Glutamatergic neuron (in vitro differentiated cells): ENCODE measurements at regions not wholly inside any gene's neighbourhood (a gene's known extent, or its start where the extent isn't known, plus 50 kb on each side); places are given as distances from the start of the nearest gene placed in this dataset.

ENCODE experiments used
- DNase-seq: peaks from one replicate; pipeline ENCODE4 v3.0.0; 2022
- H3K27ac Mint-ChIP-seq: one replicate; pipeline ENCODE4 v1.8.0; 2020; ENCODE audit warnings: mild to moderate bottlenecking, mixed read lengths, inconsistent platforms; ENCODE audit not compliant: unreplicated experiment
- H3K27me3 Mint-ChIP-seq: one replicate; pipeline ENCODE4 v1.8.0; 2020; ENCODE audit warnings: mild to moderate bottlenecking, moderate library complexity, mixed read lengths, inconsistent platforms; ENCODE audit not compliant: unreplicated experiment
- H3K36me3 Mint-ChIP-seq: one replicate; pipeline ENCODE4 v1.8.0; 2020; ENCODE audit warnings: mild to moderate bottlenecking, mixed read lengths, inconsistent platforms; ENCODE audit not compliant: unreplicated experiment
- H3K4me1 Mint-ChIP-seq: one replicate; pipeline ENCODE4 v1.8.0; 2020; ENCODE audit warnings: mild to moderate bottlenecking, low read depth, mixed read lengths, inconsistent platforms; ENCODE audit not compliant: unreplicated experiment
- H3K4me3 Mint-ChIP-seq: one replicate; pipeline ENCODE4 v1.8.0; 2020; ENCODE audit warnings: mild to moderate bottlenecking, mixed read lengths, inconsistent platforms; ENCODE audit not compliant: unreplicated experiment
- H3K9me3 Mint-ChIP-seq: one replicate; pipeline ENCODE4 v1.8.0; 2020; ENCODE audit warnings: mild to moderate bottlenecking, moderate library complexity, mixed read lengths, inconsistent platforms; ENCODE audit not compliant: unreplicated experiment
- CTCF ChIP-seq: fragments of 200-600 bp; sonication (generic); IDR thresholded peaks from one replicate; pipeline ENCODE4 v1.5.0; 2021; ENCODE audit not compliant: partially characterized antibody, unreplicated experiment

DNA sequence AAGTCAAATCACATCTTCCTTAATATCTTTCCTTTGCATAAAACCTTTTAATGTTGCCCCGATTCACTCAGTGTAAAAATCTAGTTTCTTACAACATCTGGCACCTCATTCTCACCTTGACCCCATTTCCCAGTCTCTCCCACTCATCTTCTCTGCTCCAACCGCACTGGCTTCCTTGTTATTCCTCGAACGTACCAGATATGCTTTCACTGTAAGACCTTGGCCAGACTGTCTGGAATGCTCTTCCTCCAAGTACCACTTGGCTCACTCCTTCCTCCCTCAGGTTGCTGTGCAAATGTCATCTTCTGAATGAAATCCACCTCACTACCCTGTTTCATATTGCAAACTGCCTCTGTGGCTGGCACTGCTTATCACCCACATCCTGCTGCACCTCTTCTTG lies 433.6 kb downstream of the HAPSTR1 start:
- Mint-ChIP-seq H3K4me3 (no peak overlapping the region), H3K9me3 (peaks cover 5% of the 10 kb centered on the region), H3K4me1 (peaks cover 9% of the 10 kb centered on the region), H3K27me3 (no peaks in the 10 kb centered on the region), H3K36me3 (no peaks in the 10 kb centered on the region), H3K27ac (no peak overlapping the region)
- no peak for TF ChIP-seq CTCF
- no peak for DNase-seq

DNA sequence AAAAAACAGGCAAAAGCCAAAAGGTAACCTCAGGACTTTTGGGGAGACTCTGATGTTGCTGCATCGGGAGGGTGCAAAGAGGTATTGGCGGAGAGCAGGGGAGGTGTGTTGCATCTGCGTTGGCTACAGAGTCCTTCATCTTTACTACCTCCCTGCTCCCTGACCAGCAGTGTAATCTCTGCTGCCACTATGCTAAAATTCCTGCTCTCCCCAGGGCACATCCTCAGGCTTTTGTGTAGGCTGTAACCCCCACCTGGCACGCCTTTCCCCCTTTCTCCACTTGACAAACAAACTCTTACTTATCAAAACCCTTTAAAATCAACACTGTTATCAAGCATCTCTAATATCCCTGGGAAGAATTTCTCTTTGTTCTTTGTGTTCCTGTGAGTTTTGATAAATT lies 435.3 kb downstream of the HAPSTR1 start:
- no peak for DNase-seq
- H3K27ac Mint-ChIP-seq = no peak overlapping the region
- H3K4me3 Mint-ChIP-seq = no peak overlapping the region
- TF ChIP-seq CTCF = no peak
- no peaks in the 10 kb centered on the region for H3K36me3 Mint-ChIP-seq
- no peaks in the 10 kb centered on the region for H3K27me3 Mint-ChIP-seq
- peaks cover 3% of the 10 kb centered on the region for H3K9me3 Mint-ChIP-seq
- H3K4me1 Mint-ChIP-seq = peaks cover 9% of the 10 kb centered on the region

DNA sequence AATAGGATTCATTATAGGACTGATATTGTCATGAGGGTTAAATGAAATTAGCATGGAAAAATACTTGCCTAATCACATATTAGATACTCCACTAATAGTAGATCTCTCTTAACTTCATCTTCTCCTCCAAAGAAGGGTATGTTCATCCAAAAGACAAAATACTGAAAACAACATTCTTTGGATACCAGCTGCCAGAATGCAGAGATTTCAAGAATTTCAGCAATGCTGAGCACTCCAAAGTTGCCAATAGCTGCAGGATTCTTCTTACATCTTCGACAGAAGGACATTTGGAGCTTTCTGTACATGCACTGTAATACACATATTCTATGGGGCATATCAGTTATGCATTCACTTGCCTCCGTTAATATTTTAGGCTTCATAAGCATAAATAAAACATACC lies 436.5 kb downstream of the HAPSTR1 start:
- Mint-ChIP-seq H3K4me1 (peaks cover 9% of the 10 kb centered on the region), H3K9me3 (peaks cover 3% of the 10 kb centered on the region), H3K27me3 (no peaks in the 10 kb centered on the region), H3K36me3 (peaks cover 4% of the 10 kb centered on the region), H3K4me3 (no peak overlapping the region), H3K27ac (no peak overlapping the region)
- TF ChIP-seq CTCF = no peak
- no peak for DNase-seq

DNA sequence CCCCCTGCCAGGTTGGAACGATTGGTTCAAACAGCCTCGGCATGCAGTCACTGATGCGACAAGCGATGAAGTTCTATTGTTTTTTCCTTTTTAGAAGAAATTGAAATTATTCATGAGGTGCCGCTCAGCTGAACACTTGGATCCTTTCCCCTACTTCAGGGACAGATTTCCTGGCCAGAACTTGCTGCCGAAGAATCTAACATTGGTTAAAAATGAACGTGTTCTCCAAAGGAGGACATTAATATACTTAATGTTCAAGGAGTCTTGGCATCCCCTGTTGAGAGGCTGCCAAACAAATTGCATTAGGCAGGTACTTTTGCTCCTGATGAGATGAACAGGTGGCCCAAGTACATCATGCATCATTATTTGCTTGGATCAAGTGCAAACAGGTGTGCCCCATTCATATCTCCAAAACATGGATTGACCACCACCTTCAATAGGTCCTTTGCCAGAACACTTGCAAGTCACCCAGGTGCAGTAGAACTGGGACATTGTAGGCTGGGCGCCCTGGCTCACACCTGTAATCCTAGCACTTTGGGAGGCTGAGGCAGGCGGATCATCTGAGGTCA lies 437.2 kb downstream of the HAPSTR1 start:
- Mint-ChIP-seq H3K27me3 (no peaks in the 10 kb centered on the region), H3K36me3 (peaks cover 5% of the 10 kb centered on the region), H3K27ac (no peak overlapping the region), H3K4me1 (peaks cover 9% of the 10 kb centered on the region), H3K9me3 (peaks cover 3% of the 10 kb centered on the region), H3K4me3 (no peak overlapping the region)
- DNase-seq = no peak
- TF ChIP-seq CTCF = no peak

DNA sequence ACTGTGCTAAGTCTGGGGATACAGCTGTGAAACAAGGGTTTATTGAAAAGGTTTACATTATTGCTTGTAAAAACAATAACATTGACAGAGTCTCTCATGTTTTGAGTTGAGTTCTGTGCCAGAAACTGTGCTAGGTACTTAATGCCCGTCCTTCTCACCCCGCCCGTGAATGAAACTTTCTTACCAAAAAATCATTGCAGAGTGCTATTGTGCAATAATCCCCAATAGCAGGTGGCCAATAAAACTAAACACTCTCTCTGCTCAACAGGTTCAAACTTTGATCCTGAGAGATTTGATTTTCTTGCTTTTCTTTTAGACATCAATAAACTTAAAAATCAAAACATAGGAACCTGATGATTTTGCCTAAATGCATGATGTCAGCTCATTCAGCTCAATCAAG lies 441.6 kb downstream of the HAPSTR1 start:
- Mint-ChIP-seq H3K27ac (no peak overlapping the region), H3K4me3 (no peak overlapping the region), H3K36me3 (peaks cover 5% of the 10 kb centered on the region), H3K4me1 (no peaks in the 10 kb centered on the region), H3K9me3 (peaks cover 1% of the 10 kb centered on the region), H3K27me3 (peaks cover 3% of the 10 kb centered on the region)
- no peak for DNase-seq
- TF ChIP-seq CTCF = no peak
